ENCODE measurements at regions not wholly inside any gene's neighbourhood (a gene's known extent, or its start where the extent isn't known, plus 50 kb on each side); places are given as distances from the start of the nearest gene placed in this dataset.

- TF ChIP-seq CTCF (conservative IDR thresholded peaks at IDR 0.05; ENCODE audit: low read length) (no peak), EZH2phosphoT487 (IDR thresholded peaks at IDR 0.05; ENCODE audit: borderline replicate concordance) (no peak)
These were observed 161.3 kb downstream of the SPP2 start for GRCh38 chr2:234211797-234212196.

Data from Loucy (cell line).